ENCODE measurements at regions not wholly inside any gene's neighbourhood (a gene's known extent, or its start where the extent isn't known, plus 50 kb on each side); places are given as distances from the start of the nearest gene placed in this dataset.

DNA sequence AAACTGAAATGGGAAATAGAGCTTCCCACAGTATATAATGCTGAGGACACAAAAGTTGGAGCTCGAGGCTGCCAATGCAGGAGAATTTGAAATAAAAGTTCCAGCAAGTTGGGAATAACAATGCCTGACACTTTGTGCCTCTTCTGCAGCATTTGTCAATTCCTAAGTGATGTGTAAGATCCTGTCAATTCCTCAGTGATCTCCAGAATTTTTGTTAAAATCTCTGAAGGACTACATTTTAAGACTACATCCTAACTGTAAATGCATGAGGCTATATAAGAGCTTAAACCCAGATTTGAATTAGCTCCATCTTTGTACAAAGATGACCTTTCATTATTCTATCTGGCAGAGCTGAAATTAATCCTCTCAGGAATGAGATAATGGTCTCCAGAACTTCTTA, 208.2 kb downstream of the COL12A1 start:
- H3K9ac ChIP-seq (ENCODE audit: low read length): no peak overlapping the region
- no peak for DNase-seq
- no peaks in the 10 kb centered on the region for H3K4me1 ChIP-seq (ENCODE audit: low read length)
- H3K27ac ChIP-seq (ENCODE audit: low read length): no peak overlapping the region
- no peak overlapping the region for H3K4me3 ChIP-seq (ENCODE audit: low read length)
- no peaks in the 10 kb centered on the region for H3K27me3 ChIP-seq (ENCODE audit: low read length)
- H3K79me2 ChIP-seq (ENCODE audit: low read length): no peaks in the 10 kb centered on the region
- no peak overlapping the region for H2AFZ ChIP-seq (ENCODE audit: low read length)
- no peaks in the 10 kb centered on the region for H3K9me3 ChIP-seq (ENCODE audit: low read length)
- no peaks in the 10 kb centered on the region for H4K20me1 ChIP-seq (ENCODE audit: insufficient read depth, low read depth, low read length)
- H3K9me2 ChIP-seq (replicated peaks; ENCODE audit: insufficient read depth, low read length): 0 out of 2 replicates have a peak, but pooled peaks cover 3% of the 10 kb centered on the region
- no peak overlapping the region for H3K4me2 ChIP-seq (ENCODE audit: low read depth, low read length, poor library complexity, severe bottlenecking)
- H3K36me3 ChIP-seq (ENCODE audit: insufficient read depth, low read length): no peaks in the 10 kb centered on the region

DNA sequence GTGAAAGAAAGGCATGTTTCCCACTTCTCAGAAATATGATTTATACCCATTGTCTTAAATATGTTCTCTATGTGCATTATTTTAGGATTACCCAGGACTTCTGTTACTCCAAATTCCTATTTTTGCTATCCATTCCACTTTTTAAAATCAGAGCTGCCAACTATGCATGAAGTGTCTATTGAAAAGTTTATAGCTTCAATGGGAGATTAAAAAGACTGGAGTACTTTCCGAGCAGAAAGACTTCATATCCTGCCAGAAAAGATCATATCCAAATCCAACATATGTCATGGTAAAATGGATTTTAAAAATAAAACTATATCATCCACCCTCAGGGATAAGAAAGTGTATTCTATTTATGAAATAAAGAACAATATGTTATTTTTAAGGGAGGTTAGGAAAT, 212.7 kb downstream of the COL12A1 start:
- no peaks in the 10 kb centered on the region for H4K20me1 ChIP-seq (ENCODE audit: insufficient read depth, low read depth, low read length)
- H3K4me2 ChIP-seq (ENCODE audit: low read depth, low read length, poor library complexity, severe bottlenecking): no peak overlapping the region
- no peak overlapping the region for H3K9ac ChIP-seq (ENCODE audit: low read length)
- H2AFZ ChIP-seq (ENCODE audit: low read length): no peak overlapping the region
- no peak overlapping the region for H3K27ac ChIP-seq (ENCODE audit: low read length)
- H3K9me3 ChIP-seq (ENCODE audit: low read length): no peaks in the 10 kb centered on the region
- H3K36me3 ChIP-seq (ENCODE audit: insufficient read depth, low read length): no peaks in the 10 kb centered on the region
- H3K79me2 ChIP-seq (ENCODE audit: low read length): no peaks in the 10 kb centered on the region
- H3K4me3 ChIP-seq (ENCODE audit: low read length): no peak overlapping the region
- H3K9me2 ChIP-seq (replicated peaks; ENCODE audit: insufficient read depth, low read length): 0 out of 2 replicates have a peak, but pooled peaks cover 3% of the 10 kb centered on the region
- no peak for DNase-seq
- no peaks in the 10 kb centered on the region for H3K27me3 ChIP-seq (ENCODE audit: low read length)
- H3K4me1 ChIP-seq (ENCODE audit: low read length): no peaks in the 10 kb centered on the region

DNA sequence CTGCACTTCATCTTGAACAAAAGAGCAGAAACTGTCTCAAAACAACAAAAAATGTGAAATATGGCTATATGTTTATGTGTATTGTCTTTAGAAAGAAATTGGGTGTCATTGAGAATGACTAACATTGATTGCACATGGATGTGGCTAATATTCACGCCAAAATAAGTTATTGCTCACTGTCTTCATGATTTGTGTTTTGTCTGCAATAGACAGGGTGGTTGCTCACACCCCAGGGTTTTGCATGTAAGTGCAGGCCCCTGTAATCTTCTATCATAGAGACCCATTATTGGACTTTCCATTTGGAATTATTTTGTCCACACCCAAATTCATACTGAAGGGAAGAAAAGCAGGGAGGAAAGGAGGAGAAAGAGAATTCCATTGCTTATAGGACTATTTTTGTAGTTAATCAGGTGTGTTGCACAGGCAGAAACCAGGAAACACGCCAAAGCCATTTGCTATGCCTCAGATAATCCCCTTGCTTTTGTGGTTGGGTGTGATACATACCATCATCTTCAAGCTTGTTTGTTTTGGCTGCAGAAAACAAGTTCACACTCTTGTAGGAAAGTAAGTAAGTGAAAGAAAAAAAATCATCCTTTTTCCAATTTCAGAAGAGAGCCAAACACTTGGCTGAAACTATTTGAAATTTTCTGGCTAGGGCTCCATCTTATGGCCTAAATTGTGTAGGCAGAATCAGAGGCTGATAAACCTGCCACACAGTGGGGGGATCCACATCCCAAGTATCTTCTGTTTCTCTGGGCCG, 214.1 kb downstream of the COL12A1 start:
- H3K36me3 ChIP-seq (ENCODE audit: insufficient read depth, low read length): no peaks in the 10 kb centered on the region
- no peak overlapping the region for H3K4me3 ChIP-seq (ENCODE audit: low read length)
- no peak for DNase-seq
- H3K4me1 ChIP-seq (ENCODE audit: low read length): no peaks in the 10 kb centered on the region
- H3K9me3 ChIP-seq (ENCODE audit: low read length): no peaks in the 10 kb centered on the region
- H3K9me2 ChIP-seq (replicated peaks; ENCODE audit: insufficient read depth, low read length): no peaks in the 10 kb centered on the region
- H3K9ac ChIP-seq (ENCODE audit: low read length): no peak overlapping the region
- no peak overlapping the region for H3K4me2 ChIP-seq (ENCODE audit: low read depth, low read length, poor library complexity, severe bottlenecking)
- H3K27ac ChIP-seq (ENCODE audit: low read length): no peak overlapping the region
- no peaks in the 10 kb centered on the region for H3K79me2 ChIP-seq (ENCODE audit: low read length)
- H3K27me3 ChIP-seq (ENCODE audit: low read length): no peaks in the 10 kb centered on the region
- H4K20me1 ChIP-seq (ENCODE audit: insufficient read depth, low read depth, low read length): no peaks in the 10 kb centered on the region
- H2AFZ ChIP-seq (ENCODE audit: low read length): no peak overlapping the region

DNA sequence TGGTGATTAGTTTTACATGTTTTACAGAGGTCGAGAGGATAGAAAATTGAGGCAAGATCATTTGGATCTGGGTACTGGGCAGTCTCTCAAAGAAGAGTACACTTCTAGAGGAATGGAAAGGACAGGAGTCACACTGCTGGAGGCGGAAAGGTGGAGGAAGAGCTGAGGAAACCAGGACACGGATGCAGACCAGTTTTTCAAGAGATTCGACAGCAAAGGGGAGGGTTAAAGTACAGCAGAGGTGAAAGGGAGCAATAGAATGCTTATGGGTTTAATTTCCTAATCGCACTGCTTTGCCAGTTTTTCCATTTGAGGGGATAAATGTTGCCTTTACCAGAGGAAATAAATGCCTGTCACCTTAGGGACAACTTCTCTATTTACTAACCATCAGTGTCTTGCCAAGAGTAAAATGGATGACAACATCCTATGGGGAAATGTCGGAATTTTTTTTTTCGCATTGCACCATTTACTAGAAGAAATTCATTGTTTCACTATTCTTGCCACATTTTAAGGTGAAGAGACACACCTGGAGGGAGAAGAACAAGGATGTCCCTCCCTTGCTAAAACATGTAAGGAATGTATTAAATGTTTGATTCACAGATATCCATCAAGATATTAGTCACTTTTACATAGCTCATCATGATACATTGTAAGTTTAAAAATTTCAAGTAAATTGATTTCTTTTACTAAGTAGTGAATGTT, 226.6 kb downstream of the COL12A1 start:
- H3K4me3 ChIP-seq (ENCODE audit: low read length): no peak overlapping the region

DNA sequence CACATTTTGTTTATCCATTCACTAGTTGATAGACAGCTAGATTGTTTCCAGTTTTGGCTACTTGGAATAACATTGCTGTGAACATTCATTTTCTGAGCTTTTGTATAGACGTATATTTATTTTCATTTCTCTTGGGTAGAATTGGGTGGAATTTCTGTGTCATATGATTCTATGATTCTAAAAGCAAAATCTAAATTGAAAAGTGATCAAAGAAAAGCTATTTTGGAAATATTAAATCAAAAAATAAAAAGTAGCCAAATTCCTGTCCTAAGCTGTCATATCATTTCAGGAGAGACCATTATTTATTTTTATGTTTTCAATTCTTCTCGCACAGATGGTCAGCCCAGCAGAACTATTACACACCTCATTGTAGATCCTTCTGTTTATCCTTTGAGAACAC, 229.2 kb downstream of the COL12A1 start:
- no peak for DNase-seq
- no peaks in the 10 kb centered on the region for H3K4me1 ChIP-seq (ENCODE audit: low read length)
- no peak overlapping the region for H2AFZ ChIP-seq (ENCODE audit: low read length)
- H3K9ac ChIP-seq (ENCODE audit: low read length): no peak overlapping the region
- no peaks in the 10 kb centered on the region for H3K9me3 ChIP-seq (ENCODE audit: low read length)
- no peak overlapping the region for H3K27ac ChIP-seq (ENCODE audit: low read length)
- no peaks in the 10 kb centered on the region for H3K27me3 ChIP-seq (ENCODE audit: low read length)
- H3K36me3 ChIP-seq (ENCODE audit: insufficient read depth, low read length): no peaks in the 10 kb centered on the region
- no peaks in the 10 kb centered on the region for H3K9me2 ChIP-seq (replicated peaks; ENCODE audit: insufficient read depth, low read length)
- no peak overlapping the region for H3K4me3 ChIP-seq (ENCODE audit: low read length)
- H3K4me2 ChIP-seq (ENCODE audit: low read depth, low read length, poor library complexity, severe bottlenecking): no peak overlapping the region
- H3K79me2 ChIP-seq (ENCODE audit: low read length): no peaks in the 10 kb centered on the region
- no peaks in the 10 kb centered on the region for H4K20me1 ChIP-seq (ENCODE audit: insufficient read depth, low read depth, low read length)

More for the DNA sequence above, 226.6 kb downstream of the COL12A1 start:
- H3K9me3 ChIP-seq (ENCODE audit: low read length): no peaks in the 10 kb centered on the region
- H3K9ac ChIP-seq (ENCODE audit: low read length): no peak overlapping the region
- H3K36me3 ChIP-seq (ENCODE audit: insufficient read depth, low read length): no peaks in the 10 kb centered on the region
- H3K27me3 ChIP-seq (ENCODE audit: low read length): no peaks in the 10 kb centered on the region
- no peak overlapping the region for H3K4me2 ChIP-seq (ENCODE audit: low read depth, low read length, poor library complexity, severe bottlenecking)
- no peaks in the 10 kb centered on the region for H4K20me1 ChIP-seq (ENCODE audit: insufficient read depth, low read depth, low read length)
- H3K9me2 ChIP-seq (replicated peaks; ENCODE audit: insufficient read depth, low read length): no peaks in the 10 kb centered on the region
- H3K4me1 ChIP-seq (ENCODE audit: low read length): no peaks in the 10 kb centered on the region
- no peaks in the 10 kb centered on the region for H3K79me2 ChIP-seq (ENCODE audit: low read length)
- no peak overlapping the region for H3K27ac ChIP-seq (ENCODE audit: low read length)
- H2AFZ ChIP-seq (ENCODE audit: low read length): no peak overlapping the region
- no peak for DNase-seq

DNA sequence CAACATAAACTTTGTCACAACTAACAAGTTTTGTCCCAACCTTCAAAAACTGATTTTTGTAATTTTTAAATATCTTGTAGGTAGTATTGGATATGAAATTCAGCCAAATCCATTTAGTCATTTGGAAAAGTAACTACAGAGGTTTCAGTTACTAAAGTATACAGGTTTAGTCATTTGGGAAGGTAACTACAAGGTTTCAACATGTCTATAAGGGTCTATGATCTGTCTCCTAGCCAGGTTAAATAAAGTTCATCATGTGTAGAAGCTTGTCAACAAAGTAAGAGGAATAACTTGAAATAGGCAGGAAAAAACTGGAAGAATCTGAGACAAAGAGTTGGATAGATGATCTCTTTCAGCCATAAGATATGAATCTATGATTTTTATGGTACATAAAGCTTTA, 229.8 kb downstream of the COL12A1 start:
- no peak for DNase-seq
- Histone ChIP-seq H3K79me2 (ENCODE audit: low read length) (no peaks in the 10 kb centered on the region), H3K9me2 (replicated peaks; ENCODE audit: insufficient read depth, low read length) (no peaks in the 10 kb centered on the region; the same call in 1 of the 2 replicates), H3K4me2 (ENCODE audit: low read depth, low read length, poor library complexity, severe bottlenecking) (no peak overlapping the region), H3K9me3 (ENCODE audit: low read length) (no peaks in the 10 kb centered on the region), H4K20me1 (ENCODE audit: insufficient read depth, low read depth, low read length) (no peaks in the 10 kb centered on the region), H3K27me3 (ENCODE audit: low read length) (no peaks in the 10 kb centered on the region), H3K27ac (ENCODE audit: low read length) (no peak overlapping the region), H3K36me3 (ENCODE audit: insufficient read depth, low read length) (no peaks in the 10 kb centered on the region), H3K4me1 (ENCODE audit: low read length) (no peaks in the 10 kb centered on the region), H3K9ac (ENCODE audit: low read length) (no peak overlapping the region), H2AFZ (ENCODE audit: low read length) (no peak overlapping the region), H3K4me3 (ENCODE audit: low read length) (no peak overlapping the region)

DNA sequence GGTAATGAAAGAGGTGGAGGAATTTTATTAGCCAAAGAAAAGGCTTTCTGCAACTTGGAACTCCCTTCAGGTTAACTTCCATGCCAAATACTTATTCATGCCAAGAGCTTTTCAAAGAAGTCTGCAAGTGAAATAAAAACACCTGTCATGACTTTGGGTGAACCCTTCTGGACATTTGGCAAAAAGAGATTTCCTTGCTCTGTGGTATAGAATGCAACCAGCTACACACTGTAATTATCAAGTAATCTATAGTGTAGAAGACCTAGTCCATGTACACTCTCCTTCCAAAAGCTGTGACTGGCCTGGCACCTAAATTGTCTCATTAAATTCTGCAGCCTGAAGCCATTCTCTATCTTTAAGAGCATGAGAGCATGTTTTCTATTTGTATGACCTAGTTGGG, 232.3 kb downstream of the COL12A1 start:
- H3K79me2 ChIP-seq (ENCODE audit: low read length): no peaks in the 10 kb centered on the region
- H3K9ac ChIP-seq (ENCODE audit: low read length): no peak overlapping the region
- H3K27ac ChIP-seq (ENCODE audit: low read length): no peak overlapping the region
- DNase-seq: no peak
- no peak overlapping the region for H3K4me2 ChIP-seq (ENCODE audit: low read depth, low read length, poor library complexity, severe bottlenecking)
- no peaks in the 10 kb centered on the region for H3K36me3 ChIP-seq (ENCODE audit: insufficient read depth, low read length)
- H2AFZ ChIP-seq (ENCODE audit: low read length): no peak overlapping the region
- no peaks in the 10 kb centered on the region for H4K20me1 ChIP-seq (ENCODE audit: insufficient read depth, low read depth, low read length)
- H3K9me2 ChIP-seq (replicated peaks; ENCODE audit: insufficient read depth, low read length): no peaks in the 10 kb centered on the region; the same call in 1 of the 2 replicates
- H3K9me3 ChIP-seq (ENCODE audit: low read length): no peaks in the 10 kb centered on the region
- H3K4me1 ChIP-seq (ENCODE audit: low read length): no peaks in the 10 kb centered on the region
- H3K4me3 ChIP-seq (ENCODE audit: low read length): no peak overlapping the region
- no peaks in the 10 kb centered on the region for H3K27me3 ChIP-seq (ENCODE audit: low read length)

DNA sequence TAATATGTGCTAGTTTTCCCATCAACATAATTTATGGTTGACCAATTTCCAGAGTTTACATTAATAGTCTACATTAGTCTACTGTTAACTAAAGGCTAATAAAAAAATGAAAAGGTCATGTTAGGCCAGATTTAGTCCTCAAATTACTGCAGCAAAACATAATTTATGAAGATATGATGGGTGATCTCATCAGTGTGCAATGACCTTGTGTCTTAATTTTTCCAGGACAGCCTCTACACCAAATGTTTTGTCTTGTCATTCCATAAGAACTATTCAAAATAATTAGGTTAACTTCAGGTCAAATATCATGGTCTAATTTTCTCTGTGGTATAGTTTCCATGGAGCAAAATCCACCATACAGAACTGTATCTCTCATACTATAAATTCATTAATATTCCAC, 234.2 kb downstream of the COL12A1 start:
- Histone ChIP-seq H3K27ac (ENCODE audit: low read length) (no peak overlapping the region), H3K9ac (ENCODE audit: low read length) (no peak overlapping the region), H3K4me2 (ENCODE audit: low read depth, low read length, poor library complexity, severe bottlenecking) (no peak overlapping the region), H3K36me3 (ENCODE audit: insufficient read depth, low read length) (no peaks in the 10 kb centered on the region), H3K79me2 (ENCODE audit: low read length) (no peaks in the 10 kb centered on the region), H3K4me1 (ENCODE audit: low read length) (no peaks in the 10 kb centered on the region), H3K4me3 (ENCODE audit: low read length) (no peak overlapping the region), H3K9me2 (replicated peaks; ENCODE audit: insufficient read depth, low read length) (no peaks in the 10 kb centered on the region; the same call in 1 of the 2 replicates), H2AFZ (ENCODE audit: low read length) (no peak overlapping the region), H3K27me3 (ENCODE audit: low read length) (no peaks in the 10 kb centered on the region), H3K9me3 (ENCODE audit: low read length) (no peaks in the 10 kb centered on the region), H4K20me1 (ENCODE audit: insufficient read depth, low read depth, low read length) (no peaks in the 10 kb centered on the region)
- no peak for DNase-seq

Measured in Karpas-422 (cell line).